Gastroesophageal sphincter (tissue), 4 donors: ENCODE measurements at regions not wholly inside any gene's neighbourhood (a gene's known extent, or its start where the extent isn't known, plus 50 kb on each side); places are given as distances from the start of the nearest gene placed in this dataset.
"Not testable (repeated sequence)": the region's sequence is repeated elsewhere in the genome, so short reads cannot be mapped to it uniquely, and the experiment has no call there.

ENCODE experiments used
- ATAC-seq: fragments of 150-250 bp; one replicate; pipeline ENCODE4 v1.9.1; 2016; ENCODE audit warnings: mild to moderate bottlenecking, moderate library complexity
- H3K27ac ChIP-seq, 4 donors: fragments of 200-600 bp; sonication (generic) in 3 of 4; 1 replicate in 3 of 4; 2 replicates in 1 of 4; pipeline ENCODE4 v1.5.1; 2016 to 2019
- H3K27me3 ChIP-seq: fragments of 200-600 bp; sonication (generic); one replicate; pipeline ENCODE4 v1.5.1; 2019
- H3K36me3 ChIP-seq, 2 donors: fragments of 200-600 bp; sonication (generic); one replicate each; pipeline ENCODE4 v1.5.1; 2019; ENCODE audit warnings: control low read depth in 1 of 2
- H3K4me1 ChIP-seq, 3 donors: fragments of 200-600 bp; sonication (generic); 1 replicate in 2 of 3; 2 replicates in 1 of 3; pipeline ENCODE4 v1.5.1; 2016 to 2019; ENCODE audit warnings: control low read depth in 2 of 3
- H3K4me3 ChIP-seq, 2 donors: fragments of 200-600 bp; sonication (generic); one replicate each; pipeline ENCODE4 v1.5.1; 2019; ENCODE audit warnings: mild to moderate bottlenecking in 1 of 2, moderate library complexity in 1 of 2
- H3K9me3 ChIP-seq, 3 donors: fragments of 200-600 bp; sonication (generic); one replicate each; pipeline ENCODE4 v1.5.1; 2017 to 2019; ENCODE audit warnings: control low read depth in 2 of 3
- EP300 ChIP-seq: sonication (generic); formaldehyde crosslinking; IDR thresholded peaks from one replicate; pipeline ENCODE4 v1.6.1; 2017; ENCODE audit warnings: antibody characterized with exemption, mild to moderate bottlenecking
- POLR2A ChIP-seq, 2 donors: fragments of 450-650 bp; IDR thresholded peaks; one replicate each; pipeline ENCODE4 v1.6.1; 2017; ENCODE audit warnings: antibody characterized with exemption in 2 of 2, mild to moderate bottlenecking in 2 of 2, moderate library complexity in 1 of 2
- POLR2AphosphoS5 ChIP-seq: sonication (generic); formaldehyde crosslinking; IDR thresholded peaks from one replicate; pipeline ENCODE4 v1.6.1; 2017; ENCODE audit warnings: antibody characterized with exemption
- WGBS, 2 donors: methylation state at CpG; one replicate each; pipeline ENCODE4 v1.1.5; 2018; ENCODE audit warnings: low coverage in 1 of 2; 5-methylcytosine and 5-hydroxymethylcytosine counted together
- TF ChIP-seq, protein P1 (sequence below), 4 experiments: fragments of 200-600 bp in 2 of 4; fragments of 450-650 bp in 2 of 4; sonication (generic) in 1 of 4; IDR thresholded peaks; one replicate each; pipeline ENCODE4 v1.5.1; 2017 to 2019; ENCODE audit warnings: antibody characterized with exemption in 4 of 4, mild to moderate bottlenecking in 2 of 4, moderate library complexity in 2 of 4

DNA sequence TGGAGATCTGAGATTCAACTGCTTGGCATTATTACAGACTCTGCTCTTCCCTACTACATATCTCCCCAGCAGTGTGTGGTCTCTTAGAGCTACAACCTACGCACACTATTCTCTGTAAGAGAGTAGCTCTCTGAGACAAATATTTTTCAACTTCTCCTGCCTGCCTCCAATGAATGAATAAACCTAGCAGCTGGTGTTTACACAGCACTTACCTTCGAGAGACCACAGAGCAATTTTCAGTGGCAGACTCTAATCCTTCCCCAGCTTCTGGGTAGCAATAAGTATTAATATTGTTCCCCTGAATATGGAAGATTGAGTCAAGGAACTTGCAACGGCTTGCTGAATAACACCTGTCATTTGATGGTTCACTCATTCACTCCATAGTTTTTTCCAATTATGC, 350.9 kb upstream of the SPAG17 start:
- no peaks in the 10 kb centered on the region for H3K27me3 ChIP-seq
- H3K27ac ChIP-seq: no peak overlapping the region
- WGBS, 2 donors: 46 to 68% methylated on average over 2 to 3 of the region's 3 CpGs
- no peak for ATAC-seq
- no peak overlapping the region for H3K4me3 ChIP-seq
- no peaks in the 10 kb centered on the region for H3K4me1 ChIP-seq
- TF ChIP-seq EP300 (no peak), POLR2A (IDR thresholded peaks at IDR 0.05) (no peak), POLR2AphosphoS5 (no peak)
- TF ChIP-seq, protein P1, sequence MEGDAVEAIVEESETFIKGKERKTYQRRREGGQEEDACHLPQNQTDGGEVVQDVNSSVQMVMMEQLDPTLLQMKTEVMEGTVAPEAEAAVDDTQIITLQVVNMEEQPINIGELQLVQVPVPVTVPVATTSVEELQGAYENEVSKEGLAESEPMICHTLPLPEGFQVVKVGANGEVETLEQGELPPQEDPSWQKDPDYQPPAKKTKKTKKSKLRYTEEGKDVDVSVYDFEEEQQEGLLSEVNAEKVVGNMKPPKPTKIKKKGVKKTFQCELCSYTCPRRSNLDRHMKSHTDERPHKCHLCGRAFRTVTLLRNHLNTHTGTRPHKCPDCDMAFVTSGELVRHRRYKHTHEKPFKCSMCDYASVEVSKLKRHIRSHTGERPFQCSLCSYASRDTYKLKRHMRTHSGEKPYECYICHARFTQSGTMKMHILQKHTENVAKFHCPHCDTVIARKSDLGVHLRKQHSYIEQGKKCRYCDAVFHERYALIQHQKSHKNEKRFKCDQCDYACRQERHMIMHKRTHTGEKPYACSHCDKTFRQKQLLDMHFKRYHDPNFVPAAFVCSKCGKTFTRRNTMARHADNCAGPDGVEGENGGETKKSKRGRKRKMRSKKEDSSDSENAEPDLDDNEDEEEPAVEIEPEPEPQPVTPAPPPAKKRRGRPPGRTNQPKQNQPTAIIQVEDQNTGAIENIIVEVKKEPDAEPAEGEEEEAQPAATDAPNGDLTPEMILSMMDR (IDR thresholded peaks at IDR 0.05): no peak
- H3K9me3 ChIP-seq: no peaks in the 10 kb centered on the region
- H3K36me3 ChIP-seq: no peaks in the 10 kb centered on the region

DNA sequence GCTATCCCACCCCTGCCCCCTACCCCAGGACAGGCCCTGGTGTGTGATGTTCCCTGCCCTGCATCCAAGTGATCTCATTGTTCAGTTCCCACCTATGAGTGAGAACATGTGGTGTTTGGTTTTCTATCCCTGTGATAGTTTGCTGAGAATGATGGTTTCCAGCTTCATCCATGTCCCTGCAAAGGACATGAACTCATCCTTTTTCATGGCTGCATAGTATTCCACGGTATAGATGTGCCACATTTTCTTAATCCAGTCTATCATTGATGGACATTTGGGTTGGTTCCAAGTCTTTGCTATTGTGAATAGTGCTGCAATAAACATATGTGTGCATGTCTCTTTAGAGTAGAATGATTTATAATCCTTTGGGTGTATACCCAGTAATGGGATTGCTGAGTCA, 326.9 kb upstream of the SPAG17 start:
- peaks cover 0 to 24% (median 0%) of the 10 kb centered on the region in 3 donors for H3K9me3 ChIP-seq
- H3K27ac ChIP-seq, H3K4me1 ChIP-seq, ATAC-seq, H3K27me3 ChIP-seq, H3K4me3 ChIP-seq, H3K36me3 ChIP-seq: not testable (repeated sequence)
- 78 to 92% methylated on average over 1 of the region's 1 CpG for WGBS, 2 donors

DNA sequence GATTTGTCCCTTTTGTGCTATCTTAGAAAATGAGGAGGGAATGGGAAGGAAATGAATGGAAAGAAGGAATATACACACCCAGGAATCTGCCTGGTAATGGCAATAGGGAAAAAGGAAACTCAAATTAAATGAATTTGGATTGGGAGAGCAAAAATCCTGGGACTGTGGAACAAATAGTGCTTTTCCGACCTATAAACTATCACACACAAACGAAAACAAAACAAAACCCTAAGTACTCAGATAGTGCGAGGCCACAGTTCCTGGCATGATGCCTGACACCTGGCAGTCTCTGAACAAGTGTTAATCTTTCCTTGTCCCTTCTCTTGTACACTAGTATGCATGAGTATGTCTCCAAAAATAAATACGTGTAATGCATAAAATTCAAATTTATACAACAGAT, 319.8 kb upstream of the SPAG17 start:
- TF ChIP-seq POLR2AphosphoS5 (no peak), POLR2A (IDR thresholded peaks at IDR 0.05) (no peak), EP300 (no peak)
- TF ChIP-seq, protein P1 (IDR thresholded peaks at IDR 0.05): no peak
- Histone ChIP-seq H3K27ac (no peak overlapping the region), H3K27me3 (no peaks in the 10 kb centered on the region), H3K36me3 (no peaks in the 10 kb centered on the region), H3K9me3 (no peaks in the 10 kb centered on the region), H3K4me1 (no peaks in the 10 kb centered on the region), H3K4me3 (no peak overlapping the region)
- no peak for ATAC-seq
- 44 to 50% methylated on average over 4 of the region's 4 CpGs for WGBS, 2 donors

DNA sequence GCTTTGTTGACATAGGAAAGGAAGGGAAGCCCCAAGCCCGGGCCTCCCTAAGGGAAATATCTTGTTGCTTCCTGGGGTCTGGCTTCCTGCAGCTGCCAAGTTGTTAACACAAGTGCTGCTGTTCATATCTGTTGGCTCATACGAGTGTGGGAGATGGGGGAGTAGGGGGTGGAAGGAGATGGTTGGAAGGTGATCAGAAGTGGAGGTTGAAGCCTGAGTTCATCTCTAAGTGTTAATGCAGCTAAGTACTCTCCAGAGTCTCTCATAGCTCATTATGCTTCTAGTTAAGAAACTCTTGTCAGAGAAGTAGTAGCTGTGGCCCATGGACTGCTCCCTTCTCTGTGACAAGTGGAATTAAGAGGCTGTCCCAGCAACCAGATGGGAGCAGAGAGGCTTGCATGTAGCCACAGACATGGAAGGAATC, 319.2 kb upstream of the SPAG17 start:
- ATAC-seq: no peak
- H3K4me1 ChIP-seq: no peaks in the 10 kb centered on the region

DNA sequence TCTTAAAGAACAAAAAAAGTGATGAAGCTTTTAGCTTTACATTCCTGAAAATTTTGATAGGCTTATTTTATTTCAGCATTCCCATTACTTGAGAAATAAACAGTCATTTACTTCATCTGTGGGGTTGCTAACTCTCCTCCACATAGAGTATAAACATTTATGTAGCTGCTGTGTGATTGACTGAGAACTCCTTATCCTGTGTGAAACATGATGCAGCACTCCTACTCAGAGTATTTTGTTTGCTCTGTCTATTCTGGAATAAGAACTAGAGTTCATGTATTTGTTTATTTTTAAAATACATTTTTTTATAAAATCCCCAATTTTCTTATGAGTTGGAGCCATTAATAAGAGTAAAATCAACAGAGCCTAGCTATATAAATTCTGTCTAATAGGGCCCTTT, 318.7 kb upstream of the SPAG17 start:
- H3K27me3 ChIP-seq: no peaks in the 10 kb centered on the region
- H3K9me3 ChIP-seq: no peaks in the 10 kb centered on the region
- no peak for ATAC-seq
- H3K36me3 ChIP-seq: no peaks in the 10 kb centered on the region
- no peak overlapping the region for H3K27ac ChIP-seq
- H3K4me1 ChIP-seq: no peaks in the 10 kb centered on the region
- TF ChIP-seq, protein P1 (IDR thresholded peaks at IDR 0.05): no peak
- TF ChIP-seq EP300 (no peak), POLR2AphosphoS5 (no peak)
- H3K4me3 ChIP-seq: no peak overlapping the region

More for the DNA sequence above, 319.2 kb upstream of the SPAG17 start:
- Histone ChIP-seq H3K36me3 (no peaks in the 10 kb centered on the region), H3K27ac (no peak overlapping the region), H3K9me3 (no peaks in the 10 kb centered on the region), H3K4me3 (no peak overlapping the region), H3K27me3 (no peaks in the 10 kb centered on the region)
- TF ChIP-seq POLR2AphosphoS5 (no peak), POLR2A (IDR thresholded peaks at IDR 0.05) (no peak), EP300 (no peak)
- TF ChIP-seq, protein P1 (IDR thresholded peaks at IDR 0.05): no peak
- 11 to 41% methylated on average over 2 of the region's 2 CpGs for WGBS, 2 donors

DNA sequence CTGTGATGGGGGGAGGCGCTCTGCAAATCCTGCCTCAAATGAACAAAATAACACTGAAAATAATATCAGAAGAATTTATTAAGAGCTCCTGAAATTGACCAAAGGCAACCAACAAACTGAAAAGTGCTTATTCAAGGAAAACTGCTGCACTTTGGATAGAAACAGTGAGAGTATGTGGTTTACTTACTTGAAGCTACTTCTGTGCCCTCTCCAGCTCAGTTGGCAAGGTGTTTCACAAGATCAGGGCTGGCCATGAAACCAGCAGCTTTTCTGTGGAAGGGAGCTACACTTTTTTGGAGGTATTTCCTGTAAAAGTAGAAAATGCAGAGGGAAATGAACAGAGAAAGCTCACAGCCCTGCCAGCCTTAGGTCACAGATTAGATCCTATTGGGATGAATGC, 310.0 kb upstream of the SPAG17 start:
- ATAC-seq: no peak
- H3K9me3 ChIP-seq: no peaks in the 10 kb centered on the region
- H3K4me3 ChIP-seq: no peak overlapping the region
- WGBS, 2 donors: 100% methylated on average over 1 of the region's 1 CpG; no CpG with 5 or more reads in 1 of the 2 donors
- no peak overlapping the region for H3K27ac ChIP-seq
- no peaks in the 10 kb centered on the region for H3K27me3 ChIP-seq
- TF ChIP-seq POLR2A (IDR thresholded peaks at IDR 0.05) (no peak), POLR2AphosphoS5 (no peak), EP300 (no peak)
- TF ChIP-seq, protein P1 (IDR thresholded peaks at IDR 0.05): no peak
- no peaks in the 10 kb centered on the region for H3K4me1 ChIP-seq
- H3K36me3 ChIP-seq: no peaks in the 10 kb centered on the region
